ENCODE measurements at regions not wholly inside any gene's neighbourhood (a gene's known extent, or its start where the extent isn't known, plus 50 kb on each side); places are given as distances from the start of the nearest gene placed in this dataset.

DNA sequence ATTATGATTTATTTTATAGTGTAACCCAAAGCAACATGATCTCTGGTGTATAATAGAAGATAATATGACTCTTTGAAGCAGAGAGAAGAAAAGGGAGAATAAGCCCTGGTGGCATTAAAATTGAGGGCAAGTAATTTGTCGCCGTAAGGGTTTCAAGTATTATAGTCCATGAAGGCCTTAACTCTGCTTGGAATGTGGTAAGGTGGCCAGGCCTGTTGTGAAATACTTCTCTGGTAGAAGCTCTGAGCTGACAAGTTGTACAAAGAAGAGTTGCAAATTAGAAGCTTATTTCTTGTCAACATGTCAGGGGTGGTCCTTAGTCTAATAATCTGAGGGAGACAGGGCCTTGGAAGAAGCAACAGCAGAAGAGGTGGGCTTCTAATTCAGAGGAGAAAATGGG lies 151.7 kb upstream of the HHIP start:
- FAIRE-seq: no peak

- FAIRE-seq: no peak
Measured at GRCh38 chr4:144495944-144496343, 150.0 kb upstream of the HHIP start.

GRCh38 chr4:144499777-144500176 lies 146.2 kb upstream of the HHIP start:
- no peak for FAIRE-seq

GRCh38 chr4:144501231-144501780 lies 144.7 kb upstream of the HHIP start:
- FAIRE-seq: no peak

DNA sequence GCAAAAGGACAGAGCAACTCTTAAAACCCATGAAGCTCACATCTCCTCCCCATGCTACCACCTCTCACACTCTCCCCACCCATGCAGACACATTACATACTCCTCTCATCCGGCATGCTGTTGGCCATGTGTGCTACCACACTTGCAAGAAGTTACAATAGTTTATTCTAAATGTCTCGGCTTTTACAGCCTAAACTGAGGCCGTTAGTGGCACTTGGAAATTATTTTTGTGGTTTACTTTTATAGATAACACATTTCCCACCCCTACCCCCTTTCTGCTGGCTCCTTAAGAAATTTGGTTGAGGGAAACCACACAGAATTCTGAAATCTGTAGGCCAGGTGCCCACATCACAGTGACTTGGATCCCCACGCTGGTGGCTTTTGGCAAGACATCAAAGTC lies 141.1 kb upstream of the HHIP start:
- no peak for FAIRE-seq

- FAIRE-seq: no peak
Measured at GRCh38 chr4:144507311-144508101, 138.4 kb upstream of the HHIP start.

- no peak for FAIRE-seq
Measured at GRCh38 chr4:144509088-144510015, 136.6 kb upstream of the HHIP start.

GRCh38 chr4:144514736-144515135 lies 131.2 kb upstream of the HHIP start:
- no peak for FAIRE-seq

- no peak for FAIRE-seq
Measured at GRCh38 chr4:144518181-144518895, 127.6 kb upstream of the HHIP start.

DNA sequence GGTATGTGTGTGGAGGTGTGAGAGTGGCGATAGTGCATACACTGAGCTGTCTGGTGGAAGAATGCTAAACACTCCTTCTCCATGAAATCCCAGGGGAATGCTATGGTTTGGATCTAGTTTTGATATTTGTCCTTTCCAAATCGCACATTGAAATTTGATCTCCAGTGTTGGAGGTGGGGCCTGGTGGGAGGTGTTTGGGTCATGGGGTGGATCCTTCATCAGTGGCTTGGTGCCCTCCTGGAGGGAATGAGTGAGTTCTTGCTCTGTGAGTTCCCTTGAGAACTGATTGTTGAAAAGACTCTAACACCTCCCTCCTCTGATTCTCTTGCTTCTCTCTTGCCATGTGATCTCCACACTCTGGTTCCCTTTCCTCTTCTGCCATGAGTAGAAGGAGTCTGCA lies 114.1 kb upstream of the HHIP start:
- no peak for FAIRE-seq

GRCh38 chr4:144547678-144548298 lies 98.2 kb upstream of the HHIP start:
- FAIRE-seq: no peak

- no peak for FAIRE-seq
Measured at GRCh38 chr4:144556636-144557035, 89.3 kb upstream of the HHIP start.

GRCh38 chr4:144557404-144557803 lies 88.6 kb upstream of the HHIP start:
- no peak for FAIRE-seq

- no peak for FAIRE-seq
Measured at GRCh38 chr4:144562019-144562705, 83.8 kb upstream of the HHIP start.

DNA sequence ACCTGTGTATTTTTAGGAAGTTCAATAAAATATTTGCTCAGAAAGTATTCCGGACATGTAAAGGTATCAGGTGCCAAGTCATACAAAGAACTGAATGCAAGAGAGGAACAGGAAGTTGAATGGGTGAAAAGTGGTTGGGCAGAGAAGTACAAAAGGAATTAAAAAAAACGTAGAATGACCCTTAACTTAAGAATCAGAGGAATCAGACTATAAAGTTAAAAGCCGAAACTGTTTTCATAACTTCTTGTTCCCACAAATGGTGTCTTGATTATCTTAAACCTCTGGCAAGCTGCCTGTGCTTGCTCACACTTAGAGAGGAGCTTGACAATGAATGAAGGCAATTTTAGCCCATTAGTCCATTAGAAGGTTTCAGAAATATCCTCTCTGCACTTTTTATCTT lies 81.6 kb upstream of the HHIP start:
- FAIRE-seq: no peak

DNA sequence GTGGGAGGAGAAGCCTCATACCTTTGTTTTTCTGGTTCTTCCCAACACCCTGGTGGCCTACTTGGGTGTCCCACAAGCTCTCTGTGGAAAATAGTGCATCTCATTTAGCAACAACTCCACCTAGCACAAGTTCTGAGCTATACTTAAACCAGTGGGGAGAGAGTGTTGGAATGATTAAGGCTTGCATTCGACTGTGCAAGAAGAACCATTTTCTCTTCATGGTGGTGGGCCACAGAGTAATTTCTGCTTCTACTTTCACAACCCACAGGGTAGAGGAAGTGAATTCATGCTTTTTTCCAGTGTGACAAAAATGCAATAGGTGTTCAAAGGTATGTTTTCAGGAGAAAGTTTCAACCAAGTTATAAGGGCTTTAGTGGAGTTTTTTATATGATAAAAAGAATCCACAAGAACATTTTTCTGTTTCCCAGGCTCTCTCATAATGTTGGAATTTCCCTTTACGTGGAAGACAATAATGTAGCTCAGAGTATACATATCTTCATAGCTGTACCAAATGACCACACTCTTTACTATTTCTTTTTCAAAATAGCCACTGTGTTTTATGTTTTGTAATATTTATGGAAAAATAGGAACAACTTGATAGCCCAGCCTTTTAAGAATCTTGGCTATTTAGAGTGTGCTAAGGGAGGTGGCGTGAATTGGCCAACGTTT lies 80.3 kb upstream of the HHIP start:
- no peak for FAIRE-seq

DNA sequence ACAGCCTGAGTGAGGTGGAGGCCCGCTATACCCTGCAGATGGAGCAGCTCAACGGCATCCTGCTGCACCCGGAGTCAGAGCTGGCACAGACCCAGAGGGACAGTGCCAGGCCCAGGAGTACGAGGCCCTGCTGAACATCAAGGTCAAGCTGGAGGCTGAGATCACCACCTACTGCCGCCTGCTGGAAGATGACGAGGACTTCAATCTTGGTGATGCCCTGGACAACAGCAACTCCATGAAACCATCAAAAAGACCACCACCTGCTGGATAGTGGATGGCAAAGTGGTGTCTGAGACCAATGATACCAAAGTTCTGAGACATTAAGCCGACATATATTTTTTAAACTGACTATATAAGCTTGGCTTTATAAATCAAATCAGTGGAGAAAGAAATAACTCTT lies 73.3 kb upstream of the HHIP start:
- FAIRE-seq: no peak

- no peak for FAIRE-seq
Measured at GRCh38 chr4:144574000-144574399, 72.0 kb upstream of the HHIP start.

DNA sequence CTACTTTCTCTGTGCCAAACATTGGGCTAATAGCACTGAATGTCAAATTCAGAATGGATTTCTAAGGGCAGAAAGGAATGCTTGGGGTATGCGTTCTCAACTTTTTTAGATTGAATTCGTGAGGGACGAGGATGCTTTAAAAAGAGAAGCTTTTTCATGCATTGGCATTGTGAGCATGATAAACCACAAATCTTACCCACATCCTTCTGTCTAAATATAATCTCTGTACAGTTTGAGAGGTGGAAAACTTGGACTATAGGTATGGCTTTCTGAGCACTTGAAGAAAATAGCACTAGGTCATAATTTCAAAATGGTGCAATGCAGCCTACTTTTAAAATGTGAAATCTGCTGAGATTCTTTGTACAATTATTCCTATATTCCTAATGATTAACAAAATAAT lies 71.4 kb upstream of the HHIP start:
- FAIRE-seq: no peak

GRCh38 chr4:144575181-144575580 lies 70.8 kb upstream of the HHIP start:
- FAIRE-seq: no peak

- no peak for FAIRE-seq
Measured at GRCh38 chr4:144578681-144579080, 67.3 kb upstream of the HHIP start.

Data from A204.1 (cell line).